HG02840 (cell line): ENCODE measurements at regions not wholly inside any gene's neighbourhood (a gene's known extent, or its start where the extent isn't known, plus 50 kb on each side); places are given as distances from the start of the nearest gene placed in this dataset.
"Not testable (repeated sequence)": the region's sequence is repeated elsewhere in the genome, so short reads cannot be mapped to it uniquely, and the experiment has no call there.

ENCODE experiments used
- ATAC-seq: cut with Tn5 transposase; IDR thresholded peaks from one replicate; pipeline ENCODE4 v1.9.1; 2021; ENCODE audit warnings: mild to moderate bottlenecking, moderate library complexity, moderate number of reproducible peaks; ENCODE audit not compliant: unreplicated experiment, low FRiP score

DNA sequence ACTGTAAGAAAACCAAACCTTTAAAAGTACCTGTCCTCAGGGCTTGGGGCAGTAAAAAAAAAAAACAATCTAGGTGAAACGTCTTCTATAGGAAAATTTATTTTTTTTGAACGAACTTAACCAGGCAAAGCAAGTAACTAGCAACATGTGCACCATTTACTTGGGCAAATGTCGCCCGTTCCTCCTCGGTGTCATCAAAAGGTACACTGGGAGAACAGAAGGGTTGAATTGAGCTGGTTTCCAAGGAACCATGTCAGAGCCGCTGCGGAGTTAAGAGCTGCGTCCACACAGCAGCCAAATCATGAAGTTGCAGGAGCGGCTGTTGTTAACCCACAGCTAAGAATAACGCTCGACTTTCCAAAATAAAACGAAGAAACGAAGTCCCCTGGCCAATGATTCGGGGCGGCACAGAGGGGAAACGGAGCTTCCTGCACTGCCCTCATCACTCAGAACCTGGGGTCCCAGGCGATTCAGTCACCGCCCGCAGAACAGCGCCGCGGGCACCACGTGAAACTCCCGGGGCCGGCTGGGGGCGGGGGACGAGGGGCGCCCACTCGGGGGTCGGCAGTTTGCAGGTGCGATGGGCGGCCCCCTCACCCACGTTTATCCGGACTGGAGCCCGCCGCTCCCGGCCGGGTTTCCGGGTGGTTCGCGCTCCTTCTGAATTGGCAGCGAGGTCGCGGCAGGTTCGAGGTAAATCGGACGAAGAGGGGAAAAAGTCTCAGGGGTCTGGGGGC, 53.6 kb upstream of the PLGLB1 start:
- ATAC-seq = peak; percentile 4

GRCh38 chr2:87075791-87076252, 54.2 kb upstream of the PLGLB1 start:
- peak; percentile 31 for ATAC-seq

GRCh38 chr2:87076253-87077123, 54.8 kb upstream of the PLGLB1 start:
- ATAC-seq = peak; percentile 89

GRCh38 chr2:87077124-87077446, 55.4 kb upstream of the PLGLB1 start:
- ATAC-seq = peak; percentile 10

GRCh38 chr2:87081727-87082126, 60.1 kb upstream of the PLGLB1 start:
- ATAC-seq = not testable (repeated sequence)

DNA sequence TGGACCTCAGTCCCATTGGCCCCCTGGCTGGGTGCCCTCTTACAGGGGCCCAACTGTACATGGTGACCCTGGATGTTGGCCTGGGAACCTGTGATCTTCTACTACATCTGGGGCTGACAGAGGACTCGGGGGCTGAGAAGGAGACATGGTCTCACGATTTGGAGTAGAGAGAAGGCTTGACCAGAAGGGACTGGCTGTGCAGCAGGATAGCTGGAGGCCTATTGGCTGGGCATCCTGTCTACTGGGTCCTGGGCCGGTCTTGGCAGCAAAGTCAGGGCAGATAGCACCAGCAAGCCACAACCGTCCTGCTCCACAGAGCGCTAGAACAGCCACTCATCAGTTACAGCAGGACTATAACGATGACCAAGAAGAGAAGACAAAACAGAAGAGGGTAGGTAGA, 66.4 kb upstream of the PLGLB1 start:
- not testable (repeated sequence) for ATAC-seq

DNA sequence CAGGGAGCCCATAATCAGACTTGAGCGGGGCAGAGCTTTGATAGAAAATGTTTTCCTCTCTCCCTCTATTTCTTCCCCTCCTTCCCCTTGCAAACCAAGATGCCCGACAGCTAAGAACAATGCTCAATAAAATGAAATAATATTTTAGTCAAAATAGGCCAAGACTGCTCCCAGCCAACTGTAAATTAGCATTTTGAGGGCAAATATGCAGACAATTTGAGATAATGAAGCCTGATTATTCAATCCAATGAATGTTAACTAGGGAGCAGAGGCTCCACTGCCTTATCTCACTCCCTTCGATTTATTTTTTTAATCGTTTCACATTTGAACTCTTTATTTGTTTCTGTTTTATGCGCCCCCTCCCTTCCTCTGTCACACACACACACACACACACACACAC, 67.8 kb upstream of the PLGLB1 start:
- ATAC-seq = not testable (repeated sequence)

GRCh38 chr2:87093252-87093651, 71.6 kb upstream of the PLGLB1 start:
- ATAC-seq = not testable (repeated sequence)

- ATAC-seq = not testable (repeated sequence)
Measured at GRCh38 chr2:87093937-87094529, 72.4 kb upstream of the PLGLB1 start.

GRCh38 chr2:87095804-87096203, 74.2 kb upstream of the PLGLB1 start:
- ATAC-seq = not testable (repeated sequence)

DNA sequence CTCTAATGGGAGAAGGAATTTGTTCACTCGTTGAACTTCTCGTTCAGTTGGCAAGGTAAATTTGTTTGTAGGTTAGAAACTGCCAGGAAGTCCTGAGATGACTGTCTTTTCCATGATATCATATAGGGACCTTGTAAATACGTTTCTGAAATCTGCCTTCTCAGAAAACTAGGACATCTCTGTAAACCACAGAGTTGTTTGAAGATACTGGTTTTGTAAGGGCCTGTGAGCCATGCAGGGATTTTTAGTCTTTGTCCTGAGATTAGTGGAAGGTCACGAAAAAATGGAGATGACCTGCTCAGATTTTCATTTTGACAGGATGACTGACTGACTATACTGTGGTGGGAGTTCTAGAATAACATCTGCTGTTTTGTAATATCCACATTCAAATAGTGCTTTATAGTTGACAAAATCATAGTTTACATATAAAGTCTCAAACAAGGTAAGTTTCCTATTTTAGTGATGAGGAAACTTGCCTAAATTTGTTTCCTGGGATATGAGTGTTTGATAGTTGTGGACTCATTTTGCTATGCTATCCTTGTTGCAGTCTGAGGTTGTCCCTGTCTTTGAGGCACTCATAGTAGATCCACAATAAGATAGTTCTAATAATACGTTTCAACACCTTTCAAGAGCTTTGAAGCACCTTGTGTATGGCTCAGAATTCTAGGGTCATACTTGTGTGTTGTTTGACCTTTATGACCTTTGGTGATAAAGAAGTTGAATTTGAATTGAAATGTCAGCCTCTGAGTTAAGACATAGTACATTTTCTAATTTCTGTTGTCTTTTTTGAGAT, 107.3 kb upstream of the PLGLB1 start:
- not testable (repeated sequence) for ATAC-seq

DNA sequence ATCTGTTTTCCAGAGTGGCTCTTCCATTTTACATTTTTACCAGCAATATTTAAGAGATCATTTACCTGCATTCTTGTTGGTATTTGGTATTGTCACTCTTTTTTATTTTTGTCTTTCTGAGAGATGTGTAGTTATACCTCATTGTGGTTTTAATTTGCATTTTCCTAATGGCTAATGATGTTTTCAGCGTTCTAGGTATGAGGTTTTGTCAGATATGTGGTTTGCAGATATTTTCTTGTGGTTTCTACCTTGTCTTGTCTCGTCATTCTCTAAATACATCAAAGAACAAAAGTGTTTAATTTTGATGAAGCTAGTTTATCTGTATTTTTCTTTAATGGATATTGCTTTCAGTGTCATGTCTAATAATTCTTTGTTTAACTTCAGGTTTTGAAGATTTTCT, 110.9 kb upstream of the PLGLB1 start:
- not testable (repeated sequence) for ATAC-seq

DNA sequence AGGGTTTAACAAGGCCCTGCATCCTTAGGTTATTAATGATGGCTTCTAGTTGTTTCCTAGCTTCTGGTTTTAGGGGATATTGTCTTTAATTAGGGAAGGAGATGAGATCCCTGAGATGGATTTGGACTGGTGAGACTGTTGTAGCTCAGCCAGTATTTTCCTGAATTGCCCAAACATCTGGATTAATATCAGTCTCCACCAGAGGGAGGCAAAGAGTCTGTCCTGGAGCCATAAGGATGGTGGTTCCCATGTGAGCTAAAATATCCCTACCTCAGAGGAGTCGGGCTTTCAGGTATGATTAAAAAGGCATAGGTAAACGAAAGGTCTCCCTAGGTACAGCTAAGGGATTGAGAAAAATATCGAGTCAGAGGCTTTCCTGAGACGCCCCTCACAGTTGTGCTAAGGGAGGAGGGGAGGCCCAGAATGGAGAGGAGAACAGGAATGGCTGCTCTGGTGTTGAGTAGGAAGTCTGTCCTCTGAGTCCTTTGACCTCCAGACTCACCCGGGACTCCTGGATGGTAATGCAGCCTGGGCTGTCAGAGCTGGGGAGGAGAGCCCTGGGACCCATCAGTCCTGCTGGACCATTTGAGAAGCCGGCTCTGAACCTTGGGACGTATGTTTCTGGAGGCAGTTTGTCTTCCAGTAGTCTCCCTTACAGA, 130.3 kb upstream of the PLGLB1 start:
- not testable (repeated sequence) for ATAC-seq

GRCh38 chr2:87174454-87174853, 152.8 kb upstream of the PLGLB1 start:
- ATAC-seq = not testable (repeated sequence)

DNA sequence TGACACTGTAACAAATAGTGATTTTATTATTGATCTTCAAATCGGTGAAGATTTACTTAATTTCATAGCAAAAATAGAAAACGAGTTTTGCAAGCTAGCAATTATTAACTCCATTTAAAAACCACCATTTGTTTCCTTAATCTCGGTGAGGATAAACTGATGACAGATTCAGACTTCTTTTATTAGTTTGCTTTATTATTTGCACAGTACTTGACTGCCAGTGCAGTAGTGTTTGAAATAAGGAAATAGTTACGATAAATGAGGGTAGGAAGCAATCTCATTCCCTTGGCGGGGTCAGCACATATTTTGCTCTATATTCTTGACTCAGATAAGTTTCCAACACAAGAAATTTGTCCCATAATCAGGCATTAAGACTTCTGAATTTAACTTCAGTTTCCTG, 161.7 kb upstream of the PLGLB1 start:
- ATAC-seq = not testable (repeated sequence)

DNA sequence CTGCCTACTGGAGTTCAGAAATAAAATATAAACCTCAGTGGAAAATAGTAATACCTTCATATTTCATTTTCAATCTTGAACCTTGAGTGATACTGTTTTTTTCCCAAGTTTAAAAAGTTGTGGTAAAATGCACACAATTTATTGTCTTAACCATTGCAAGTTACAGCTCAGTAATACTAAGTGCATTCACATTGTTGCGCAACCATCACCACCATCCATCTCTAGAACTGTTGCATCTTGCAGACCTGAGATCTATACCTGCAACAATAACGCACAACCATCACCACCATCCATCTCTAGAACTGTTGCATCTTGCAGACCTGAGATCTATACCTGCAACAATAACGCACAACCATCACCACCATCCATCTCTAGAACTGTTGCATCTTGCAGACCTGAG, 162.6 kb upstream of the PLGLB1 start:
- not testable (repeated sequence) for ATAC-seq

GRCh38 chr2:87189214-87189613, 167.6 kb upstream of the PLGLB1 start:
- not testable (repeated sequence) for ATAC-seq

DNA sequence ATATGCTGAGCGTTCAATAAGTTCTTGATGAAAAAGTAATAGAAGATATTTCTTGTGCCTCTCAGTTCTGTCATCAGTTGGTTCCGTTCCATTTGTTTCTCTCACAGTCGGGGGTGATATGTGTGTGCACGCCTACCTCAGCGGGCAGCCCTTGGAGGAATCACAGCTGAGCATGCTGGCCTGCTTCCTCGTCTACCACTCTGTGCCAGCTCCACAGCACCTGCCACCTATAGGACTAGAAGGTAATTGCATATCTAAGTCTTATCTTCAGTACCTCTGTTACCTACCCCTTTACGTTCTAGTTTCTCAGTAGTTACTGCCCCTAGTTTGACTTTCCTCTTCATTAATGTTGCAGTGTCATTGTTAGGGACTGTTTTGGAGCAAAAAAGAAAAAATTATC, 171.7 kb upstream of the PLGLB1 start:
- not testable (repeated sequence) for ATAC-seq

DNA sequence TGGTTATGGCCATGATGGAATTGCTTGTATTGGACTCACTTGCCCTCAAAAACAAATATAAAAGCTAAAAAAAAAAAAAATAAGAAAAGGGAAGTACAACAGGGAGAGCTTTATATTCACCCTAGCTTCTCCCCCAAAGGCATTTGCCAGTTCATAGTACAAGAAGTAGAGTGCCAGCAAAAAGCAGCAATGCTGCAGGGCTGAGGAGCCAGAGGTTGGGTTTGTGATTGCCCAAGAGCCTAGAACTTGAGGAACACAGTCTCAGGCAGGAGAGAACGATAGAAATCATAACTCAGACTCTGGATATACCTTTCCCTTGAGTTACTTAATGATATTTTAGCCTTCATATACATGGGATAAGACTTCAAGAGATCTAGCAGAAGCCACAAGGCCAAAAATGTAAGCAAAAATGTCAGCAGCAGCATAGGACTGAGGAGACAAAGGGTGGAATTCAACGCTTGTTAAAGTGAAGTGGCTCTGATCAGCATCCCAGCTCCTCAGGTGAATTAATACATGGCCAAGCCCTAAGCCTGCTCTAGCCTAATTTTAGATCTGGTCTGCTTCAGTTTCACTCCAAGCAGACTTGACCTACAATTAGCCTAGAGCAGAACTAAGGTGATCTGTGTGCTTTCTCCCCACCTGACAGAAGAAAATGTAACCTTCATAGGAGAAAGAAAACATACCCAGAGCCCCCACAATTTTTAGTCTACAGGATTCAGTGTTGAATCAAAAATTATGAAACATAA, 172.8 kb upstream of the PLGLB1 start:
- ATAC-seq = not testable (repeated sequence)
